ENCODE measurements at regions not wholly inside any gene's neighbourhood (a gene's known extent, or its start where the extent isn't known, plus 50 kb on each side); places are given as distances from the start of the nearest gene placed in this dataset.
A peak's percentile ranks its signal among the peaks of the same experiment; 100 is the strongest.

- DNase-seq (no peak), ATAC-seq (ENCODE audit: low read depth in 2 of 2) (no peak)
- no peaks in the 10 kb centered on the region for H3K36me3 ChIP-seq (ENCODE audit: control insufficient read depth, insufficient read depth, low read length)
- no peak overlapping the region for H3K4me3 Mint-ChIP-seq
- no peak overlapping the region for H3K4me3 ChIP-seq (ENCODE audit: low read depth, low read length)
- H3K27ac Mint-ChIP-seq = no peak overlapping the region
- no peaks in the 10 kb centered on the region for H3K9me3 ChIP-seq (ENCODE audit: control insufficient read depth in 2 of 2, low read length in 2 of 2)
- H3K4me1 Mint-ChIP-seq = peaks cover 16 to 26% (median 18%) of the 10 kb centered on the region in 4 donors
- no peaks in the 10 kb centered on the region for H3K27me3 Mint-ChIP-seq
- peaks cover 0 to 2% (median 1%) of the 10 kb centered on the region in 7 donors for H3K9me3 Mint-ChIP-seq
- no peak overlapping the region for H3K27ac ChIP-seq (ENCODE audit: insufficient read depth, low read length, poor library complexity, severe bottlenecking)
- H3K27me3 ChIP-seq (ENCODE audit: control insufficient read depth, insufficient read depth, low read length) = no peaks in the 10 kb centered on the region
- H3K36me3 Mint-ChIP-seq = no peaks in the 10 kb centered on the region
- H3K4me1 ChIP-seq (ENCODE audit: control insufficient read depth, insufficient read depth, low read length, poor library complexity, severe bottlenecking) = peaks cover 11% of the 10 kb centered on the region
Measured at GRCh38 chr2:12549641-12550040, 167.1 kb upstream of the TRIB2 start.

- no peak for DNase-seq
- peaks cover 35% of the 10 kb centered on the region for H3K4me1 ChIP-seq (ENCODE audit: control insufficient read depth, insufficient read depth, low read length, poor library complexity, severe bottlenecking)
- H3K27ac ChIP-seq (ENCODE audit: insufficient read depth, low read length, poor library complexity, severe bottlenecking) = no peak overlapping the region
- H3K27me3 Mint-ChIP-seq = no peaks in the 10 kb centered on the region
- peaks cover 31 to 48% (median 35%) of the 10 kb centered on the region in 4 donors for H3K4me1 Mint-ChIP-seq
- H3K9me3 Mint-ChIP-seq = peaks cover 0 to 2% (median 1%) of the 10 kb centered on the region in 7 donors
- no peak overlapping the region for H3K4me3 Mint-ChIP-seq
- no peaks in the 10 kb centered on the region for H3K27me3 ChIP-seq (ENCODE audit: control insufficient read depth, insufficient read depth, low read length)
- H3K36me3 ChIP-seq (ENCODE audit: control insufficient read depth, insufficient read depth, low read length) = no peaks in the 10 kb centered on the region
- H3K4me3 ChIP-seq (ENCODE audit: low read depth, low read length) = no peak overlapping the region
- no peak for ATAC-seq (ENCODE audit: low read depth in 2 of 2)
- H3K27ac Mint-ChIP-seq = no peak overlapping the region
- H3K9me3 ChIP-seq (ENCODE audit: control insufficient read depth in 2 of 2, low read length in 2 of 2) = no peaks in the 10 kb centered on the region
- no peaks in the 10 kb centered on the region for H3K36me3 Mint-ChIP-seq
Measured at GRCh38 chr2:12552092-12552491, 164.6 kb upstream of the TRIB2 start.

GRCh38 chr2:12554224-12555011 is 162.3 kb upstream of the TRIB2 start:
- Mint-ChIP-seq H3K9me3 (peaks cover 0 to 2% (median 0%) of the 10 kb centered on the region in 7 donors), H3K36me3 (no peaks in the 10 kb centered on the region), H3K27me3 (no peaks in the 10 kb centered on the region), H3K27ac (peak overlapping the region; percentile 89 to 94 (median 94)), H3K4me3 (peak overlapping the region; percentile 33 to 85 (median 65)), H3K4me1 (peaks cover 37 to 56% (median 48%) of the 10 kb centered on the region in 4 donors)
- Histone ChIP-seq H3K27ac (ENCODE audit: insufficient read depth, low read length, poor library complexity, severe bottlenecking) (peak overlapping the region; percentile 67), H3K9me3 (ENCODE audit: control insufficient read depth in 2 of 2, low read length in 2 of 2) (no peaks in the 10 kb centered on the region), H3K4me3 (ENCODE audit: low read depth, low read length) (peak overlapping the region; percentile 49), H3K36me3 (ENCODE audit: control insufficient read depth, insufficient read depth, low read length) (no peaks in the 10 kb centered on the region), H3K4me1 (ENCODE audit: control insufficient read depth, insufficient read depth, low read length, poor library complexity, severe bottlenecking) (peaks cover 37% of the 10 kb centered on the region), H3K27me3 (ENCODE audit: control insufficient read depth, insufficient read depth, low read length) (no peaks in the 10 kb centered on the region)
- ATAC-seq (ENCODE audit: low read depth in 2 of 2) (no peak), DNase-seq (no peak)

DNA sequence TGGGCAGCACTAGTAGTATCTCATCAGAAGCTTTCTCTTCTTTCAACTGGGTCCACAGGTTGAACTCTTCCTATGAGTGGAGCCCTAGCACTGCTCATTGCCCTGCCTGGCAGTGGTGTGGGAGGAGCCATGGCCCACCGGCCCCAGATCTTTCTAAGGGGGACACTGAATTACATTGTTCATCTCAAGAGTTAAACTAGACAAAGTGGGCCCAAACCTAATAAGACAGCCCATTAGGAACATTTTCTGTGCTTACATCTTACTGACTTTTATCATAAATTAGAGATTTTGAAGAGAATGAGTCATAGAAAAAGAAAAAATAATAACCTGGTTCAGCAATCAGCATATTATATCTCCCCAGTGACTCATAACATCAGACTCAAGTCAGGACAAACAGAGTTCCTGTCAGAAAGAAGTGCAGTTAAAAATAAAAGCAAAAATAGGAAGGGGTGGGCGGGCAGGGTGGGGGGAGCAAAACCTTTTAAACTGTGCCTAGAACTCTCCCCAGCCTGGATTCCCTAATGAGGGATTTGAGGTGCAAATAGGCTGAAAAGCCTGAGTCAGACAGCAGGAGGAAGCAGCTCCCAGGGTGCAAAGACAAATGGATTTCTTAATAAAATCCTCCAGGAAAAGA is 161.6 kb upstream of the TRIB2 start:
- Histone ChIP-seq H3K27ac (ENCODE audit: insufficient read depth, low read length, poor library complexity, severe bottlenecking) (peak overlapping the region; percentile 67), H3K36me3 (ENCODE audit: control insufficient read depth, insufficient read depth, low read length) (no peaks in the 10 kb centered on the region), H3K4me1 (ENCODE audit: control insufficient read depth, insufficient read depth, low read length, poor library complexity, severe bottlenecking) (peaks cover 37% of the 10 kb centered on the region), H3K4me3 (ENCODE audit: low read depth, low read length) (peak overlapping the region; percentile 49), H3K9me3 (ENCODE audit: control insufficient read depth in 2 of 2, low read length in 2 of 2) (no peaks in the 10 kb centered on the region), H3K27me3 (ENCODE audit: control insufficient read depth, insufficient read depth, low read length) (no peaks in the 10 kb centered on the region)
- no peaks in the 10 kb centered on the region for H3K36me3 Mint-ChIP-seq
- H3K4me1 Mint-ChIP-seq = peaks cover 35 to 53% (median 45%) of the 10 kb centered on the region in 4 donors
- peaks cover 0 to 2% (median 0%) of the 10 kb centered on the region in 7 donors for H3K9me3 Mint-ChIP-seq
- peak overlapping the region; percentile 33 to 85 (median 65) for H3K4me3 Mint-ChIP-seq
- peak in 2 of 3 donors; percentile 17 to 73 for DNase-seq
- H3K27me3 Mint-ChIP-seq = no peaks in the 10 kb centered on the region
- peak; percentile 79 to 82 for ATAC-seq (ENCODE audit: low read depth in 2 of 2)
- H3K27ac Mint-ChIP-seq = peak overlapping the region; percentile 89 to 94 (median 94)

DNA sequence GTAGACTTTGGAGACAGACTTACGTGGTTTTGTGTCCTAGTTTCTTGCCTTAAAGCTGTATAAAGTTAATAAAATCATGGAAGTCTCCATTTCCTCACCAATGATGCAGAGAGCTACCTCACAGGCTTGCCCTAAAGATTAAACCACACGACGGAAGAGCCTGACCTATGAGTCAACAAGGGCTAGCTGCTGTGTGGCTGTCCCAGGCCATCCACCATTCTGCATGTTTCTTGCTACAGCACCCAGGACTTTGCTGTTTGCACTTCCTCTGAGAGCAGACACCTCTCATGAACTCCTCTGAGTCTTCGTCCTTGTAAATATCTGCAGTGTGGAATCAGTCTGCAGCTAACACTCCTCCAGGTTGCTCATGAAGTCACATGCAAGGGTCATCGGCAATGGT is 160.0 kb upstream of the TRIB2 start:
- peak overlapping the region; percentile 65 to 98 (median 76) for H3K27ac Mint-ChIP-seq
- DNase-seq (peak in 1 of 3 donors; percentile 57), ATAC-seq (ENCODE audit: low read depth in 2 of 2) (peak; percentile 46 to 53)
- peaks cover 0 to 2% (median 0%) of the 10 kb centered on the region in 7 donors for H3K9me3 Mint-ChIP-seq
- no peaks in the 10 kb centered on the region for H3K36me3 ChIP-seq (ENCODE audit: control insufficient read depth, insufficient read depth, low read length)
- no peak overlapping the region for H3K27ac ChIP-seq (ENCODE audit: insufficient read depth, low read length, poor library complexity, severe bottlenecking)
- peak overlapping the region; percentile 22 for H3K4me3 ChIP-seq (ENCODE audit: low read depth, low read length)
- peak overlapping the region in 3 of 4 donors; percentile 8 to 74 (median 41) for H3K4me3 Mint-ChIP-seq
- H3K36me3 Mint-ChIP-seq = no peaks in the 10 kb centered on the region
- H3K27me3 Mint-ChIP-seq = no peaks in the 10 kb centered on the region
- H3K4me1 ChIP-seq (ENCODE audit: control insufficient read depth, insufficient read depth, low read length, poor library complexity, severe bottlenecking) = peaks cover 37% of the 10 kb centered on the region
- peaks cover 39 to 60% (median 48%) of the 10 kb centered on the region in 4 donors for H3K4me1 Mint-ChIP-seq
- H3K27me3 ChIP-seq (ENCODE audit: control insufficient read depth, insufficient read depth, low read length) = no peaks in the 10 kb centered on the region
- H3K9me3 ChIP-seq (ENCODE audit: control insufficient read depth in 2 of 2, low read length in 2 of 2) = no peaks in the 10 kb centered on the region

DNA sequence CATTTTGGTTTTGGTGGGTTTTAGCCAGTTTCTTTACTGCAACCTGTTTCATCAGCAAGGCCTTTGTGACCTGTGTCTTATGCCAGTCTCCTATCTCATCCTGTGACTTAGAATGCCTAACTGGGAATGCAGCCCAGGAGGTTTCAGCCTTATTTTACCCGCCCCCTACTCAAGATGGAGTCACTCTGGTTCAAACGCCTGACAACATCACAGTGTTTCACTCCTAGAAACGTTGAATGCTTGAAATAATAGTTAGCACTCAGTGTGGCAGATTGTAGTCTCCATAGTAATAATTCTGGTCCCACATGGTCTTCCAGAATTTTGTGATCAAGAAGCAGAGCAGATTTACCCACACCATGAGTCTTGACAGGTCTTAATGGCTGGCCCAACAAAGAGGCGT is 159.0 kb upstream of the TRIB2 start:
- H3K4me1 ChIP-seq (ENCODE audit: control insufficient read depth, insufficient read depth, low read length, poor library complexity, severe bottlenecking) = peaks cover 37% of the 10 kb centered on the region
- H3K27me3 ChIP-seq (ENCODE audit: control insufficient read depth, insufficient read depth, low read length) = no peaks in the 10 kb centered on the region
- Mint-ChIP-seq H3K27me3 (no peaks in the 10 kb centered on the region), H3K4me3 (no peak overlapping the region), H3K4me1 (peaks cover 44 to 69% (median 52%) of the 10 kb centered on the region in 4 donors), H3K36me3 (no peaks in the 10 kb centered on the region), H3K9me3 (peaks cover 0 to 1% (median 0%) of the 10 kb centered on the region in 7 donors), H3K27ac (peak overlapping the region; percentile 43 to 76 (median 67))
- no peak for ATAC-seq (ENCODE audit: low read depth in 2 of 2)
- DNase-seq = no peak
- H3K36me3 ChIP-seq (ENCODE audit: control insufficient read depth, insufficient read depth, low read length) = no peaks in the 10 kb centered on the region
- H3K4me3 ChIP-seq (ENCODE audit: low read depth, low read length) = no peak overlapping the region
- H3K27ac ChIP-seq (ENCODE audit: insufficient read depth, low read length, poor library complexity, severe bottlenecking) = no peak overlapping the region
- no peaks in the 10 kb centered on the region for H3K9me3 ChIP-seq (ENCODE audit: control insufficient read depth in 2 of 2, low read length in 2 of 2)

DNA sequence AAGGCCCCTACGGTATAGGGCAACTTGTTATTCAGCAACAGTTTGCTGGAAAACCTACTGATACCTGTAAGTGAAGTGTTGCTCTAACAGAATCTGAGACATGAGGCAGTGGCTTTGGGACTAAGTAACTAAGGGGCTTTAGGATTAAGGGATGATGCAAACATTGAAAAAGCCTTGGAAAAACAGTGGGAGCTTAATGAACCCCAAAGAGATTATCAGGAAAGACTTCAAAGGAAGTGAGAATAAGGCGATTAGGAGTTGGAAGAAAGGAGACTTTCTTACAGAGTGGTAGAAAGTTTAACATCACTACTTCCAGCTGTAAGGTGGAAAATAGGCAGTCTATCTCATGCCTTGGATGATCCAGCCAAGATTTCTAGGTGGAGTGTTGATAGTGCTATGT is 158.2 kb upstream of the TRIB2 start:
- DNase-seq = no peak
- Histone ChIP-seq H3K36me3 (ENCODE audit: control insufficient read depth, insufficient read depth, low read length) (no peaks in the 10 kb centered on the region), H3K4me1 (ENCODE audit: control insufficient read depth, insufficient read depth, low read length, poor library complexity, severe bottlenecking) (peaks cover 37% of the 10 kb centered on the region), H3K4me3 (ENCODE audit: low read depth, low read length) (no peak overlapping the region), H3K27me3 (ENCODE audit: control insufficient read depth, insufficient read depth, low read length) (no peaks in the 10 kb centered on the region), H3K27ac (ENCODE audit: insufficient read depth, low read length, poor library complexity, severe bottlenecking) (no peak overlapping the region), H3K9me3 (ENCODE audit: control insufficient read depth in 2 of 2, low read length in 2 of 2) (no peaks in the 10 kb centered on the region)
- no peaks in the 10 kb centered on the region for H3K36me3 Mint-ChIP-seq
- H3K4me3 Mint-ChIP-seq = peak overlapping the region in 1 of 4 donors; percentile 20
- ATAC-seq (ENCODE audit: low read depth in 2 of 2) = no peak
- peaks cover 0 to 1% (median 0%) of the 10 kb centered on the region in 7 donors for H3K9me3 Mint-ChIP-seq
- peak overlapping the region in 1 of 3 donors; percentile 5 for H3K27ac Mint-ChIP-seq
- no peaks in the 10 kb centered on the region for H3K27me3 Mint-ChIP-seq
- peaks cover 44 to 74% (median 51%) of the 10 kb centered on the region in 4 donors for H3K4me1 Mint-ChIP-seq

Data from CD4-positive, CD25-positive, alpha-beta regulatory T cell (primary cell).